IMR-90 (cell line): ENCODE measurements at regions not wholly inside any gene's neighbourhood (a gene's known extent, or its start where the extent isn't known, plus 50 kb on each side); places are given as distances from the start of the nearest gene placed in this dataset.

Experiments
- ATAC-seq: fragments of 200-7000 bp; cut with Tn5 transposase; 2 replicates; pipeline ENCODE4 v1.9.1; 2020; ENCODE audit warnings: low read depth, mild to moderate bottlenecking, moderate library complexity
- BruUV-seq: library from RNA; stranded (reverse); fragments of 400-500 nt; replicated peaks from 2 replicates; lab custom pipeline; 2021; lab: Mats Ljungman, UMichigan
- CTCF ChIA-PET: fragments of 300-600 bp; formaldehyde crosslinking; extraction: SDS; loops from one replicate; lab custom pipeline; 2021; ENCODE audit warnings: antibody characterized with exemption; lab: Yijun Ruan, JAX
- POLR2A ChIA-PET: fragments of 300-600 bp; sonication (Branson Sonifier 250); formaldehyde crosslinking; loops from one replicate; lab custom pipeline; 2022; ENCODE audit warnings: antibody characterized with exemption; ENCODE audit not compliant: unreplicated experiment; lab: Charles Lee
- DNase-seq: peaks from one replicate; pipeline ENCODE4 v3.0.0; 2013
- H2AFZ ChIP-seq: replicated peaks from 2 replicates; pipeline ENCODE3; 2013; ENCODE audit warnings: low read length, mild to moderate bottlenecking; ENCODE audit not compliant: poor library complexity
- H2AK5ac ChIP-seq: 2 replicates; pipeline ENCODE4 v1.6.1; 2013; ENCODE audit warnings: low read depth, low read length, inconsistent platforms
- H2AK9ac ChIP-seq: replicated peaks from 2 replicates; pipeline ENCODE3; 2013; ENCODE audit warnings: mild to moderate bottlenecking, low read depth, low read length, moderate library complexity; ENCODE audit not compliant: poor library complexity
- H2BK120ac ChIP-seq: 2 replicates; pipeline ENCODE4 v1.6.1; 2013; ENCODE audit warnings: low read depth, low read length, inconsistent platforms
- H2BK15ac ChIP-seq: 3 replicates; pipeline ENCODE4 v1.6.1; 2013; ENCODE audit warnings: low read depth, low read length, inconsistent platforms
- H2BK20ac ChIP-seq: 2 replicates; pipeline ENCODE4 v1.6.1; 2013; ENCODE audit warnings: low read depth, mild to moderate bottlenecking, inconsistent platforms, low read length, moderate library complexity
- H2BK5ac ChIP-seq: 2 replicates; pipeline ENCODE4 v1.6.1; 2013; ENCODE audit warnings: mild to moderate bottlenecking, low read depth, low read length, inconsistent platforms; ENCODE audit not compliant: poor library complexity, severe bottlenecking
- H3K14ac ChIP-seq: replicated peaks from 2 replicates; pipeline ENCODE4 v1.6.1; 2013; ENCODE audit warnings: low read depth, low read length, inconsistent platforms
- H3K18ac ChIP-seq: 2 replicates; pipeline ENCODE4 v1.6.1; 2013; ENCODE audit warnings: low read depth, low read length, control low read depth
- H3K23ac ChIP-seq: 2 replicates; pipeline ENCODE4 v1.6.1; 2013; ENCODE audit warnings: low read depth, low read length, inconsistent platforms
- H3K27ac ChIP-seq: 2 replicates; pipeline ENCODE4 v1.5.1; 2013; ENCODE audit warnings: mild to moderate bottlenecking, control low read depth, low read length; ENCODE audit not compliant: insufficient read depth
- H3K27me3 ChIP-seq: 2 replicates; pipeline ENCODE4 v1.6.1; 2013; ENCODE audit warnings: low read length; ENCODE audit not compliant: control insufficient read depth, insufficient read depth
- H3K36me3 ChIP-seq: 2 replicates; pipeline ENCODE4 v1.6.1; 2013; ENCODE audit warnings: low read length, mixed read lengths; ENCODE audit not compliant: control insufficient read depth, insufficient read depth
- H3K4ac ChIP-seq: 2 replicates; pipeline ENCODE4 v1.6.1; 2013; ENCODE audit warnings: low read depth, low read length, inconsistent platforms
- H3K4me1 ChIP-seq: 2 replicates; pipeline ENCODE4 v1.6.1; 2013; ENCODE audit warnings: low read length, mixed read lengths; ENCODE audit not compliant: control insufficient read depth, insufficient read depth
- H3K4me2 ChIP-seq: 2 replicates; pipeline ENCODE4 v1.6.1; 2013; ENCODE audit warnings: low read depth, mild to moderate bottlenecking, control low read depth, low read length, moderate library complexity
- H3K4me3 ChIP-seq: 2 replicates; pipeline ENCODE4 v1.5.1; 2013; ENCODE audit warnings: low read depth, mild to moderate bottlenecking, control low read depth, low read length, moderate library complexity; ENCODE audit not compliant: insufficient read depth
- H3K56ac ChIP-seq: 2 replicates; pipeline ENCODE4 v1.6.1; 2013; ENCODE audit warnings: low read length, inconsistent platforms; ENCODE audit not compliant: insufficient read depth; ENCODE audit errors: extremely low read depth
- H3K79me1 ChIP-seq, 2 experiments: 2 replicates each; pipeline ENCODE4 v1.6.1; 2013; ENCODE audit warnings: low read length in 2 of 2, inconsistent platforms in 1 of 2, low read depth in 1 of 2
- H3K9ac ChIP-seq: 2 replicates; pipeline ENCODE4 v1.6.1; 2013; ENCODE audit warnings: low read depth, low read length, control low read depth
- H3K9me1 ChIP-seq: 2 replicates; pipeline ENCODE4 v1.6.1; 2013; ENCODE audit warnings: low read length, inconsistent platforms; ENCODE audit not compliant: insufficient read depth
- H3K9me3 ChIP-seq: 2 replicates; pipeline ENCODE4 v1.6.1; 2013; ENCODE audit warnings: low read length; ENCODE audit not compliant: control insufficient read depth, insufficient read depth
- H4K20me1 ChIP-seq: 2 replicates; pipeline ENCODE4 v1.6.1; 2013; ENCODE audit warnings: low read length, inconsistent platforms; ENCODE audit not compliant: insufficient read depth
- H4K5ac ChIP-seq: 2 replicates; pipeline ENCODE4 v1.6.1; 2013; ENCODE audit warnings: mild to moderate bottlenecking, low read depth, low read length, control low read depth
- H4K8ac ChIP-seq, 2 experiments: 2 replicates each; pipeline ENCODE4 v1.6.1; 2013; ENCODE audit warnings: low read depth in 2 of 2, low read length in 2 of 2, control low read depth in 1 of 2, inconsistent platforms in 1 of 2
- H4K91ac ChIP-seq: 2 replicates; pipeline ENCODE4 v1.6.1; 2013; ENCODE audit warnings: low read depth, low read length, inconsistent platforms; ENCODE audit not compliant: insufficient read depth
- BHLHE40 ChIP-seq: fragments of 150-350 bp; IDR thresholded peaks from 2 replicates; pipeline ENCODE4 v1.6.1; 2016; ENCODE audit warnings: mild to moderate bottlenecking, low read depth, low read length
- CHD1 ChIP-seq: IDR thresholded peaks from 2 replicates; pipeline ENCODE4 v1.6.1; 2012; ENCODE audit warnings: low read depth, low read length, improper control_type of control experiment
- ELK1 ChIP-seq: fragments of 150-350 bp; IDR thresholded peaks from 2 replicates; pipeline ENCODE4 v1.6.1; 2016; ENCODE audit warnings: low read depth, mild to moderate bottlenecking, low read length, moderate library complexity, borderline replicate concordance
- MAZ ChIP-seq: IDR thresholded peaks from 2 replicates; pipeline ENCODE4 v1.6.1; 2012; ENCODE audit warnings: low read depth, mild to moderate bottlenecking, low read length, improper control_type of control experiment, moderate library complexity, borderline replicate concordance
- MXI1 ChIP-seq: IDR thresholded peaks from 2 replicates; pipeline ENCODE4 v1.6.1; 2012; ENCODE audit warnings: low read depth, mild to moderate bottlenecking, low read length, moderate library complexity, borderline replicate concordance
- NFE2L2 ChIP-seq: fragments of 150-350 bp; IDR thresholded peaks from 2 replicates; pipeline ENCODE4 v1.6.1; 2016; ENCODE audit warnings: low read depth, mild to moderate bottlenecking, low read length
- POLR2A ChIP-seq: IDR thresholded peaks from 2 replicates; pipeline ENCODE4 v1.6.1; 2012; ENCODE audit warnings: mild to moderate bottlenecking, low read depth, low read length
- RFX5 ChIP-seq: IDR thresholded peaks from 2 replicates; pipeline ENCODE4 v1.8.0; 2012; ENCODE audit warnings: low read depth, mild to moderate bottlenecking, low read length, moderate library complexity
- WGBS, 2 experiments: methylation state at CpG; one replicate each; pipeline versions ENCODE4 v1.1.5 to v1.1.7; 2013; ENCODE audit warnings: missing lambda C conversion rate in 2 of 2; ENCODE audit not compliant: insufficient read length in 1 of 2; ENCODE audit errors: extremely low coverage in 2 of 2; 5-methylcytosine and 5-hydroxymethylcytosine counted together
- dilution Hi-C: fragments of 300-500 bp; cut with HindIII; formaldehyde crosslinking; loops from one replicate; pipeline ENCODE4 v1.14.3; 2018; ENCODE audit warnings: low sequenced_read_pairs; ENCODE audit not compliant: unreplicated experiment
- in situ Hi-C: fragments of 300-500 bp; cut with MboI; formaldehyde crosslinking; loops from 3 replicates; pipeline ENCODE4 v1.14.3; 2019; ENCODE audit warnings: low sequenced_read_pairs, inconsistent platforms, mixed read lengths
- intact Hi-C: fragments of 100-400 bp; cut with micrococcal nuclease; formaldehyde crosslinking; loops from 2 replicates; pipeline ENCODE4 v1.10.0; 2022

- TF ChIP-seq CHD1 (no peak), MAZ (no peak), RFX5 (no peak), POLR2A (no peak), ELK1 (no peak), BHLHE40 (no peak), MXI1 (no peak), NFE2L2 (no peak)
- dilution Hi-C loops: no loop called here
- no peak for DNase-seq
Measured at GRCh38 chr3:106773795-106774194, 603.4 kb upstream of the CCDC54 start.

More at GRCh38 chr3:106773795-106774194, 603.4 kb upstream of the CCDC54 start:
- H3K23ac ChIP-seq: no peak overlapping the region
- no peak overlapping the region for H3K27ac ChIP-seq
- no peaks in the 10 kb centered on the region for H3K9me3 ChIP-seq
- H3K56ac ChIP-seq: no peak overlapping the region
- H3K4me3 ChIP-seq: no peak overlapping the region
- H3K4me1 ChIP-seq: no peaks in the 10 kb centered on the region; the same call in 1 of the 2 replicates
- H2AFZ ChIP-seq: peak overlapping the region; percentile 47
- intact Hi-C loops: no loop called here
- no peak overlapping the region for H2BK5ac ChIP-seq
- H3K36me3 ChIP-seq: no peaks in the 10 kb centered on the region
- H2AK9ac ChIP-seq: no peak overlapping the region
- no peak overlapping the region for H4K5ac ChIP-seq
- H2BK15ac ChIP-seq: no peak overlapping the region
- no peak for ATAC-seq
- H3K9ac ChIP-seq: no peak overlapping the region
- no peak overlapping the region for H2BK120ac ChIP-seq
- H4K91ac ChIP-seq: no peak overlapping the region
- ChIA-PET POLR2A (no interaction called here), CTCF (no interaction called here)
- H3K79me1 ChIP-seq: no peaks in the 10 kb centered on the region
- no peak overlapping the region for H3K4me2 ChIP-seq
- no TSS peak for BruUV-seq
- H2AK5ac ChIP-seq: no peak overlapping the region
- in situ Hi-C loops: no loop called here
- H3K9me1 ChIP-seq: no peaks in the 10 kb centered on the region
- no peak overlapping the region for H3K18ac ChIP-seq
- H3K14ac ChIP-seq: no peak overlapping the region
- H3K4ac ChIP-seq: no peak overlapping the region
- no peak overlapping the region for H2BK20ac ChIP-seq
- no peak overlapping the region for H4K8ac ChIP-seq
- no CpG with 5 or more reads among the region's 1 CpG for WGBS, 2 experiments
- no peaks in the 10 kb centered on the region for H4K20me1 ChIP-seq
- no peaks in the 10 kb centered on the region for H3K27me3 ChIP-seq
